GM21786 (cell line): ENCODE measurements at regions not wholly inside any gene's neighbourhood (a gene's known extent, or its start where the extent isn't known, plus 50 kb on each side); places are given as distances from the start of the nearest gene placed in this dataset.

ENCODE experiments used
- ATAC-seq: cut with Tn5 transposase; IDR thresholded peaks from one replicate; pipeline ENCODE4 v1.9.1; 2021; ENCODE audit not compliant: unreplicated experiment

DNA sequence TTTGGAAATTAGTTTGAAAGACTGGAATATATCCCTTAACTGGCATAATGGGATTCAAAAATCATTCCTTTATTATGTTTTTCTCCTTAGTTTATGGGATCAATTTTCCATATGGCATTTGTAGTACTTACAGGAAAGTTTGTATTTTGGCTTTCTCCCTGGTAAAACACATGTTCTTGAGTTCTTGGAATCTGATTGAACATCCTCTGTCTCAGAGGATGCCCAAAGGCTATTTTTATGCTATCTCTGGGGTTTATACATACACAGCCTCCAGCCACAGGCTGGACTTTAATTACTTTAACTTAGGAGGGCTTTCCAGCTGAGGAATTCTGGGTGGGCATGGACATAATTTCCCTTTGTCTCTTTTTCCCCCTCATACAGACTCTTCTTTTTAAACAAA, 236.4 kb downstream of the HGF start:
- ATAC-seq = no peak

GRCh38 chr7:81529785-81530184, 240.1 kb downstream of the HGF start:
- no peak for ATAC-seq

DNA sequence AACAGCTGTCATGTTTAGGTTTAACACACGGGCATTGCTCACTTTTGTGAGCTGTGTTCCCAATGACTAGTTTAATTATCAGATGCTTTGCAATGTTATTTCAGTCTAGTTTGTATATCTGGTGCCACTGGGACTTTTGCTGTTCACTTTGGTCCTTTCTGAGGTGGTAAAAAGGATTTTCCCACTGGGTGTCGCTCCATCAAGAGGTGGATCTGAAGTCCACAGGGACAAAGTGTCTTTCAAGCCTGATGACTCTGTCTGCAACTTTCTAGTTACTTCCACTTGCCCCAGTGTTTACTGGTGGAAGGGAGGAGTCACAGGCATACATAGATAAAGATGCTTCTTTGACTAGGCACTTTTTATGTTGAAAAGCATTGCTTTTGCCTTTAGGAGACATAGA, 242.2 kb downstream of the HGF start:
- no peak for ATAC-seq

GRCh38 chr7:81526971-81527370, 242.9 kb downstream of the HGF start:
- ATAC-seq = no peak

- no peak for ATAC-seq
Observed at GRCh38 chr7:81525841-81526240, 244.0 kb downstream of the HGF start.

GRCh38 chr7:81519886-81520285, 250.0 kb downstream of the HGF start:
- no peak for ATAC-seq

DNA sequence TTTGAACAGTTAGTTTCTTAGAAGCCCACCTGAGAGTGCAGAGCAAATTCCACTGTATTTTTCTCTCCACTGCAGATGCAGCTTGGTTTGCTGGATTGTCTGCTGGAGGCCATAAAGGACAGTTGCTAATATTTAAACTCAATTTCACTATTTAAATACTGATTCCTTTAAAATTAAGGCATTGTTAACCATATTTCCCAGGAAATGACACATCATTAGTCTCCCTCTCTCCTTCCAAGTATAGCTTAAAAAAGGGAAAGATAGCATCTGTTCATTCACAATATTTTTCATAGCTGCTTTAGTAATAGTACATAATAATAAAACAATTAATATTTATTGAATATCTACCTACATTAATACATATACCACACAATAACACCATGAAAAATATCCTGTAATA, 252.9 kb downstream of the HGF start:
- ATAC-seq = no peak

- no peak for ATAC-seq
Observed at GRCh38 chr7:81515009-81515408, 254.8 kb downstream of the HGF start.

DNA sequence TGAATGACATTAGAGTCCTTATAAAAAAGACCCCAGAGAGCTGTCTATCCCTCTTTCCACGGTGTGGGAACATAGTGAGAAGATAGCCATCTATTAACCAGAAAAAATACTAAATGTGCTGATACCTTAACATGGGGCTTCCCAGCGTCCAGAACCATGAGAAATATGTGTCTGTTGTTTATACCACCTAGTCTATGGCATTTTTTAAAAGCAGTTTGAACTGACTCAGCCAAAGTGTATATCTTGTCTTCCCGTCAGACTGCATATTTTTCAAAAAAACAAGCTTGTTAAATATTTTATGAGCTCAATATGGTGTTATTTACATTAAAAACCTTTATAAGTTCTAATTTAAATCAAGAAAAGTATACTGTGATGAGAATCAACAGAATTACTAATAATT, 255.3 kb downstream of the HGF start:
- no peak for ATAC-seq

DNA sequence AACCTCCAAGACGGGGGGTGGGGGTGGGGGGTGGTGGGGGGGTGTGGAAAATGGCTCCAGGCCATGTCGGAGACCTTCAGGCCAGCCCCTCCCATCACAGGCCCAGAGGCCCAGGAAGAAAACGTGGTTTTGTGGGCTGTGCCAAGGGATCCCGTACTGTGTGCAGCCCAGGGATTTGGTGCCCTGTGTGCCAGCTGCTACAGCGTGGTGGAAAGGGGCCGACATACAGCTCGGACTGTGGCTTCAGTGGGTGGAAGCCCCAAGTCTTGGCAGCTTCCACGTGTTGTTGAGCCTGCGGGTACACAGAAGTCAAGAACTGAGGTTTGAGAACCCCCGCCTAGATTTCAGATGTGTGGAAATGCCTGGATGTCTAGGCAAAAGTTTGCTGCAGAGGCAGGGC, 259.7 kb downstream of the HGF start:
- ATAC-seq = no peak

DNA sequence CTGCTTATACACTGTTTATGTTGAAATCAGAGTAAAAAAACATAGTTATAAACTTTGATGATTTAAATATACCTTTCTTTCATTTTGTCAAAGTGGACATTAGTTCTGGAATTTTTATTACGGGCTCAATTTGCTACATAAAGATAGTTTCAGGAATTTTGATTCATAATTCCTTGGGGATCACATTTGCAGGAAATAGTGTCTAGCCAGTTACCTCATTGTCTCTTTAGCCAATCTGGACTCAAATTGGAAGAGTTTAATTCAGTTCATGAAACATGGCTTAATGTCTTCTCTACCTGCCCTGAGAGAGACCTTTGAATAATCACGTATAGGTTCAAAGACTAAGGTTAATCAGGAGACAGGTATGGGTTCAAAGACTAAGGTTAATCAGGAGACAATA, 262.6 kb downstream of the HGF start:
- ATAC-seq = no peak

DNA sequence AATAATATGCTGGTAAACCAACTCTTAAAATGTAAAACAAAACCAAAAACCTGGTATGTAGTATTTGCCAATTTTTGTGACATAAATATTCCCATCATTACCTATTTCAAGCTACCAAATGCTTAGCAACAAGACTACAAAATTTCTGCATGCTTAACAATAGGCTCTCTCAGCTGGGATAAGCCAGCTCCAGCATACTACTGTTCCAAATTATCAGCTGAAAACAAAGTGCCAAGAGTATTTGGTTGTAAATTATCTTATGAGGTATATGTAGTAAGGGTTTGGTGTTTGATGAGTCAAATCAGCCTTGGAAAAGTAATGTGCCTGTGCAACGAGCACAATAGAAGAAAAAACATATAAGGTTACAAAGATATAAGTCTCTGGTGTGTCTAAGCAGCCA, 263.2 kb downstream of the HGF start:
- ATAC-seq = no peak

GRCh38 chr7:81503771-81504170, 266.1 kb downstream of the HGF start:
- ATAC-seq = no peak

- ATAC-seq = no peak
Observed at GRCh38 chr7:81503336-81503735, 266.5 kb downstream of the HGF start.

DNA sequence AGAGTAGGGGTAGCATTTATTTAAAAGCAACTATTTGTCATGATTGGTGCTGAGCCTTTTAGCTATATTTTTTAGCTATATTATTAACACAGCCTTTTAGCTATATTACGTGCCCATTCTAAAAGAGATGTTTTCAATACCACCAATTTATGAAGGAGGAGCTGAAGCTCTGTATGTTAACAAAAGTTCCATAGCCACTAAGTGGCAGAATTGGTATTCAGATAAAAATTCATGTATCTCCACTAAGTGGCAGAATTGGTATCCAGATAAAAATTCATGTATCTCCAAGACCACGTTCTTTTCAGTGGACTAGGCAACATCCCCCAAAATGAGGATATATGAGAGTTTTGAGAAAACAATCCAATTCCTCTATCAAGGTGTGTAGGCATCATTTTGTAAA, 268.6 kb downstream of the HGF start:
- ATAC-seq = no peak

DNA sequence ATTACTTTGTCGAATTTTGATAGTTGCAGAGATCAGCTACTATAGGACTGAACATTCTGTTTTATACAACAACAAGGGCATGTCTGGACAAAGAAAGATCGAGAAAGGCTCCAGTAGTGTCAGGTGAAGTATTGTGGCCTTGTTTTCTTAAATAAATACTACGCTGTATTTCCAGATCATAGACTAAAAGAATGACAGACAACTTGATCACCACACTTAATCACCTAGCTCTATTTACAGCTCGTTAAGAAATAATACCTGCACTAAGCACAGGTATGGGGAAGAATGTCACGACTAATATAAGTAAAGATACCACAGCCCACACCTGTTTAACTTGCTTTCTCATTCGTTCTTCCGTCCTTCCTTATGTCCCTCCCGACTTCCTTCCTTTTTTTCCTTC, 269.2 kb downstream of the HGF start:
- ATAC-seq = no peak

DNA sequence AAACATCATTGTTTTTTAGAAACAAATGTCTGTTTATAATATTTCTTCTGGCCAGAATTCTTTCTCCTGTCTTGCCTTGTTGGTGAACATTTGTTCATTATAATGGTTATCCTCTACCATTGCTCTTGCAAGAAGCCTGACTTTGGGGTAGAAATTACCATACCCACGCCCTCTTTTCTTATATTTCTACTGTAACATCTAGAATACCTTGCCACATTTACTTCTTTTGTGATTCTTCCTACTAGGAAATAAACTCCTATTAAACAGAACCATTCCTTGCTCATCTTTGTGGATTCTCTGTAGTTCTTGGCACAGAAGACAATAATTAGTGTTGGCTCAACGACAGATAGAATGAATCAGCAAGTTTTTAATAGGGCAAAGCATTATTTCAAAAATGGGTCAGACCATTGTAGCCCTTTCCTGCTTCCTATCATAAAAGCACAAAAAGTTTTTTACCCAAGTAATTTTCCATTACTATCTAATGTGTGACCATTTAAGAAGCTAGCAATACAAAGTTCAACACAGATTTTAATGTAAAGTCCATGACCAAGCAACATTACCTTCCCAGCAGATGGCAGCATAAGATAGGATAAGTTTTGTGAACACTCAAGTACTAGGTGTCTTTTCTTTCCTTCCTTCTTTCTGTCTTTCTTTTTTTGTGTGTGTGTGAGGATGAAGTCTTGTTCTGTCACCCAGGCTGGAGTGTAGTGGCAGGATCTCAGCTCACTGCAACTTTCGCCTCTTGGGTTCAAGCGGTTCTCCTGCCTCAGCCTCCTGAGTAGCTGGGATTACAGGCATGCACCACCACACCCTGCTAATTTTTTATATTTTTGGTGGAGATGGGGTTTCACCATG, 270.4 kb downstream of the HGF start:
- ATAC-seq = peak; percentile 76

DNA sequence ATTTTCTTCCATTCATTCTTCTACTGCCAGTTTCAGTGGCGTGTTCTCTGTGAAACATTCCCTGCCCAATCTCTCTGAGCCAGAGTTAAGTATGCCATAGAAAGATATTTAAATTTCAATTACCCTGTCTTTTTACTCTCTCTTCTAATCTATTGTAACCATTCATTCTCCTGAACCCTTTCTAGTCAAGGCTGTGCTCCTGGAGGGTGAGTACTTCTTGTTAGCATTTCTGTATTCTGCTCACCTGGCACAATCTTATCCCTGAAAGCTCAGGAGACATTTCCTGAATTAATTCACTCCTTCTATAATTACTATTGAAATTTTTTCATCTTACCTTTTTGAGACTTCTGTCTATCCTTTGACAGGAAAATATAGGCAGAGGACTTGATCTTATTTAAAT, 271.7 kb downstream of the HGF start:
- no peak for ATAC-seq

DNA sequence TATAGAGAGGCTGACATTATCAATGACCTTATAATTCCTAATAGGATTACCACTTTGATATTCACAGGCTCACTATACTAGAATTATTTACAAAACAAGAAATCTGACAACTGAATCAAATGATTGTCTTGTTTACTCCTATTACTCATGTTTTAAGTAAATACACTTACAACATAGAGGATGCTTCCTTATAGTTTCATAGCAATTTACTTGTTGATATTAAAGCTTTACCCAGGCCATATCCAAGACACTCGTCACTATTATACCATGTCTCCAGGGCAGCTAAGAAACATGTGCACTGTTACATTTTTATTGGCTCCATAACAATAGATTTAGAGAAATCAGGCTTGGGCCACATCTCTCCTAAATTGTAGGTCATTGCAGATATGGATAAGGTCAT, 276.9 kb downstream of the HGF start:
- ATAC-seq = no peak

GRCh38 chr7:81492240-81492639, 277.6 kb downstream of the HGF start:
- ATAC-seq = no peak

- ATAC-seq = no peak
Observed at GRCh38 chr7:81491573-81491972, 278.3 kb downstream of the HGF start.

DNA sequence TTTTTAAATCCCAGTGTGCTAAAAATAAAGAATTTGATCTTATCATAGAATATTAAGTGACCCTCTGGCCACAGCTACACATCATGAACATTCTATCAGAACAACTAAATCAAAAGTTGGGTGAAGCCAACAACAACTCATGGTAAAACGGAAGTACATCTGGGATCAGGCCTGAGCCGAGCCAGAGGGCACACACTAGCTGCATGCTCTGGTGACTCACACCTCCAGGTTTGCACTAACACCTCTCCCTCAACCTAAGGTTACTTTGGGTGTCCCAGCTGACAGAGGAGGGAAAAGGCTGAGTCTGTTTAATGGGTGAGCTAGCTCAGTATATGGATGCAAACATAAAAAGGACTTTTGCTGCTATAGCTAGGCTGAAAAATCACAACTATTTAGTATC, 281.6 kb downstream of the HGF start:
- no peak for ATAC-seq

GRCh38 chr7:81487516-81487915, 282.3 kb downstream of the HGF start:
- ATAC-seq = no peak
